Epithelial cell of prostate (primary cell): ENCODE measurements at regions not wholly inside any gene's neighbourhood (a gene's known extent, or its start where the extent isn't known, plus 50 kb on each side); places are given as distances from the start of the nearest gene placed in this dataset.
"Not testable (repeated sequence)": the region's sequence is repeated elsewhere in the genome, so short reads cannot be mapped to it uniquely, and the experiment has no call there.

Source experiments
- DNase-seq: peaks from one replicate; pipeline ENCODE4 v3.0.0-alpha.2; 2011; ENCODE audit warnings: low read depth, low spot score
- H3K27ac ChIP-seq: fragments of 450-650 bp; 2 replicates; pipeline ENCODE4 v1.5.1; 2017; ENCODE audit warnings: mild to moderate bottlenecking

- H3K27ac ChIP-seq: no peak overlapping the region
- no peak for DNase-seq
Observed at GRCh38 chr7:110461621-110462020, 629.3 kb upstream of the LRRN3 start.

- no peak for DNase-seq
- H3K27ac ChIP-seq: no peak overlapping the region
Observed at GRCh38 chr7:110470420-110470819, 620.5 kb upstream of the LRRN3 start.

- not testable (repeated sequence) for H3K27ac ChIP-seq, DNase-seq
Observed at GRCh38 chr7:110472419-110472818, 618.5 kb upstream of the LRRN3 start.

- DNase-seq: no peak
- no peak overlapping the region for H3K27ac ChIP-seq
Observed at GRCh38 chr7:110480964-110481363, 610.0 kb upstream of the LRRN3 start.

GRCh38 chr7:110483553-110483952, 607.4 kb upstream of the LRRN3 start:
- no peak overlapping the region for H3K27ac ChIP-seq
- DNase-seq: no peak

GRCh38 chr7:110484356-110484755, 606.6 kb upstream of the LRRN3 start:
- no peak for DNase-seq
- no peak overlapping the region for H3K27ac ChIP-seq

GRCh38 chr7:110486549-110486948, 604.4 kb upstream of the LRRN3 start:
- no peak overlapping the region for H3K27ac ChIP-seq
- DNase-seq: no peak

GRCh38 chr7:110502888-110503465, 588.0 kb upstream of the LRRN3 start:
- H3K27ac ChIP-seq: no peak overlapping the region
- no peak for DNase-seq

- no peak for DNase-seq
- H3K27ac ChIP-seq: no peak overlapping the region
Observed at GRCh38 chr7:110507369-110507768, 583.6 kb upstream of the LRRN3 start.

GRCh38 chr7:110507832-110508231, 583.1 kb upstream of the LRRN3 start:
- no peak for DNase-seq
- H3K27ac ChIP-seq: no peak overlapping the region

- H3K27ac ChIP-seq, DNase-seq: not testable (repeated sequence)
Observed at GRCh38 chr7:110514975-110515551, 575.9 kb upstream of the LRRN3 start.

- H3K27ac ChIP-seq: no peak overlapping the region
- DNase-seq: no peak
Observed at GRCh38 chr7:110519851-110520250, 571.1 kb upstream of the LRRN3 start.

- no peak for DNase-seq
- H3K27ac ChIP-seq: no peak overlapping the region
Observed at GRCh38 chr7:110521357-110521911, 569.5 kb upstream of the LRRN3 start.

GRCh38 chr7:110522061-110522760, 568.7 kb upstream of the LRRN3 start:
- DNase-seq: no peak
- H3K27ac ChIP-seq: no peak overlapping the region

GRCh38 chr7:110522761-110523200, 568.1 kb upstream of the LRRN3 start:
- no peak overlapping the region for H3K27ac ChIP-seq
- no peak for DNase-seq

- no peak for DNase-seq
- no peak overlapping the region for H3K27ac ChIP-seq
Observed at GRCh38 chr7:110529175-110529574, 561.8 kb upstream of the LRRN3 start.

GRCh38 chr7:110531186-110531585, 559.7 kb upstream of the LRRN3 start:
- peak overlapping the region; percentile 40 for H3K27ac ChIP-seq
- no peak for DNase-seq

- peak overlapping the region; percentile 83 for H3K27ac ChIP-seq
- peak; percentile 86 for DNase-seq
Observed at GRCh38 chr7:110534241-110534931, 556.5 kb upstream of the LRRN3 start.

- peak overlapping the region; percentile 5 for H3K27ac ChIP-seq
- DNase-seq: no peak
Observed at GRCh38 chr7:110539216-110539615, 551.7 kb upstream of the LRRN3 start.

- DNase-seq: no peak
- H3K27ac ChIP-seq: peak overlapping the region; percentile 33
Observed at GRCh38 chr7:110541962-110542361, 549.0 kb upstream of the LRRN3 start.

- H3K27ac ChIP-seq: no peak overlapping the region
- DNase-seq: no peak
Observed at GRCh38 chr7:110544194-110544593, 546.7 kb upstream of the LRRN3 start.
